PC-3 (cell line): ENCODE measurements at regions not wholly inside any gene's neighbourhood (a gene's known extent, or its start where the extent isn't known, plus 50 kb on each side); places are given as distances from the start of the nearest gene placed in this dataset.
A peak's percentile ranks its signal among the peaks of the same experiment; 100 is the strongest.

Experiments
- ATAC-seq: fragments of 200-7000 bp; cut with Tn5 transposase; 2 replicates; pipeline ENCODE4 v1.9.1; 2020; ENCODE audit warnings: mild to moderate bottlenecking, moderate library complexity
- BruUV-seq: library from RNA; stranded (reverse); fragments of 400-500 nt; replicated peaks from 2 replicates; lab custom pipeline; 2021; lab: Mats Ljungman, UMichigan
- CTCF ChIA-PET: fragments of 300-600 bp; sonication (Branson Sonifier 250); formaldehyde crosslinking; loops from one replicate; lab custom pipeline; 2022; ENCODE audit warnings: antibody characterized with exemption; lab: Charles Lee
- POLR2A ChIA-PET: fragments of 300-600 bp; sonication (Branson Sonifier 250); formaldehyde crosslinking; loops from one replicate; lab custom pipeline; 2022; ENCODE audit warnings: antibody characterized with exemption; ENCODE audit not compliant: unreplicated experiment; lab: Charles Lee
- DNase-seq: peaks from one replicate; pipeline ENCODE4 v3.0.0-alpha.2; 2015
- H2AFZ ChIP-seq: fragments of 300-600 bp; sonication (generic); 2 replicates; pipeline ENCODE4 v1.6.0; 2016; ENCODE audit warnings: antibody characterized with exemption, low read length
- H3F3A ChIP-seq: fragments of 300-600 bp; sonication (generic); one replicate; pipeline ENCODE4 v1.6.0; 2017; ENCODE audit warnings: antibody characterized with exemption, low read length, control low read depth, mild to moderate bottlenecking; ENCODE audit not compliant: unreplicated experiment
- H3K27ac ChIP-seq: fragments of 300-600 bp; sonication (generic); 2 replicates; pipeline ENCODE4 v1.5.1; 2016; ENCODE audit warnings: mild to moderate bottlenecking, low read length
- H3K27me3 ChIP-seq: fragments of 300-600 bp; sonication (generic); 2 replicates; pipeline ENCODE4 v1.6.1; 2016; ENCODE audit warnings: low read length, mixed read lengths
- H3K36me3 ChIP-seq: fragments of 300-600 bp; sonication (generic); 2 replicates; pipeline ENCODE4 v1.6.1; 2016; ENCODE audit warnings: low read depth, mixed run types, low read length, mixed read lengths
- H3K4me1 ChIP-seq: fragments of 300-600 bp; sonication (generic); 2 replicates; pipeline ENCODE4 v1.5.1; 2016; ENCODE audit warnings: low read length; ENCODE audit not compliant: insufficient read depth
- H3K4me2 ChIP-seq: fragments of 300-600 bp; sonication (generic); 2 replicates; pipeline ENCODE4 v1.6.0; 2016; ENCODE audit warnings: low read length
- H3K4me3 ChIP-seq: fragments of 300-600 bp; sonication (generic); 2 replicates; pipeline ENCODE4 v1.5.1; 2016; ENCODE audit warnings: mild to moderate bottlenecking, low read length, mixed read lengths
- H3K79me2 ChIP-seq: fragments of 300-600 bp; sonication (generic); 2 replicates; pipeline ENCODE4 v1.6.1; 2017; ENCODE audit warnings: low read length, mixed read lengths
- H3K9ac ChIP-seq: fragments of 300-600 bp; sonication (generic); 2 replicates; pipeline ENCODE4 v1.6.0; 2016; ENCODE audit warnings: mild to moderate bottlenecking, low read length
- H3K9me2 ChIP-seq: fragments of 300-600 bp; sonication (generic); replicated peaks from 2 replicates; pipeline ENCODE4 v1.6.1; 2016; ENCODE audit warnings: mixed run types, low read length, mixed read lengths
- H3K9me3 ChIP-seq: fragments of 300-600 bp; sonication (generic); 2 replicates; pipeline ENCODE4 v1.6.1; 2016; ENCODE audit warnings: low read length, mixed read lengths
- H4K20me1 ChIP-seq: fragments of 300-600 bp; sonication (generic); 2 replicates; pipeline ENCODE4 v1.6.1; 2016; ENCODE audit warnings: low read length, mixed read lengths
- CTCF ChIP-seq: fragments of 300-600 bp; sonication (generic); conservative IDR thresholded peaks from 2 replicates; pipeline ENCODE4 v1.5.1; 2017; ENCODE audit warnings: antibody characterized with exemption, low read depth, mild to moderate bottlenecking, low read length
- EZH2 ChIP-seq: fragments of 300-600 bp; sonication (generic); IDR thresholded peaks from one replicate; pipeline ENCODE4 v1.6.1; 2017; ENCODE audit warnings: antibody characterized with exemption, mild to moderate bottlenecking, low read length; ENCODE audit not compliant: unreplicated experiment
- EZH2phosphoT487 ChIP-seq: fragments of 300-600 bp; sonication (generic); IDR thresholded peaks from 2 replicates; pipeline ENCODE4 v1.6.1; 2018; ENCODE audit warnings: mild to moderate bottlenecking, antibody characterized with exemption, low read length, borderline replicate concordance
- intact Hi-C: fragments of 100-400 bp; cut with micrococcal nuclease; formaldehyde crosslinking; loops from 2 replicates; pipeline ENCODE4 v1.9.0; 2023

- H3K36me3 ChIP-seq, result no peaks in the 10 kb centered on the region
- no peak overlapping the region for H2AFZ ChIP-seq
- no peak overlapping the region for H3K4me2 ChIP-seq
- H3K79me2 ChIP-seq, result no peaks in the 10 kb centered on the region
- ATAC-seq, result no peak
- no peak overlapping the region for H3K27ac ChIP-seq
- intact Hi-C loops, result no loop called here
- H3K9ac ChIP-seq, result no peak overlapping the region
- POLR2A ChIA-PET, result no interaction called here
- H3K4me1 ChIP-seq, result no peaks in the 10 kb centered on the region
- no peak overlapping the region for H3K4me3 ChIP-seq
- H3K9me2 ChIP-seq, result no peaks in the 10 kb centered on the region
- no peaks in the 10 kb centered on the region for H4K20me1 ChIP-seq
- DNase-seq, result no peak
- no peaks in the 10 kb centered on the region for H3K9me3 ChIP-seq
- TF ChIP-seq EZH2 (no peak), EZH2phosphoT487 (no peak)
- CTCF ChIA-PET, result no interaction called here
- no peaks in the 10 kb centered on the region for H3K27me3 ChIP-seq
- no TSS peak for BruUV-seq
- H3F3A ChIP-seq, result no peaks in the 10 kb centered on the region
Observed at GRCh38 chr18:47602273-47602897, 328.1 kb downstream of the SMAD2 start.

GRCh38 chr18:47601581-47602272 is 328.7 kb downstream of the SMAD2 start:
- Histone ChIP-seq H3K36me3 (no peaks in the 10 kb centered on the region), H3F3A (no peaks in the 10 kb centered on the region), H3K9me2 (no peaks in the 10 kb centered on the region), H3K27me3 (no peaks in the 10 kb centered on the region), H3K4me1 (no peaks in the 10 kb centered on the region), H3K27ac (no peak overlapping the region), H3K9ac (no peak overlapping the region), H2AFZ (no peak overlapping the region), H3K4me2 (no peak overlapping the region), H3K9me3 (no peaks in the 10 kb centered on the region), H3K79me2 (no peaks in the 10 kb centered on the region), H3K4me3 (no peak overlapping the region), H4K20me1 (no peaks in the 10 kb centered on the region)
- CTCF ChIA-PET, result no interaction called here
- POLR2A ChIA-PET, result no interaction called here
- no peak for ATAC-seq
- intact Hi-C loops, result no loop called here
- no TSS peak for BruUV-seq
- DNase-seq, result no peak
- TF ChIP-seq EZH2phosphoT487, result no peak
- TF ChIP-seq EZH2, result no peak
- TF ChIP-seq CTCF, result no peak

- H3K79me2 ChIP-seq, result no peaks in the 10 kb centered on the region
- H2AFZ ChIP-seq, result no peak overlapping the region
- H3K4me1 ChIP-seq, result no peaks in the 10 kb centered on the region
- no peaks in the 10 kb centered on the region for H3K36me3 ChIP-seq
- CTCF ChIA-PET, result no interaction called here
- no peaks in the 10 kb centered on the region for H3F3A ChIP-seq
- BruUV-seq, result no TSS peak
- no peak overlapping the region for H3K4me3 ChIP-seq
- TF ChIP-seq EZH2, result no peak
- TF ChIP-seq CTCF, result peak; percentile 29
- TF ChIP-seq EZH2phosphoT487, result no peak
- no peaks in the 10 kb centered on the region for H4K20me1 ChIP-seq
- H3K27ac ChIP-seq, result no peak overlapping the region
- peaks cover 11% of the 10 kb centered on the region; the same call in 1 of the 2 replicates for H3K27me3 ChIP-seq
- H3K9ac ChIP-seq, result no peak overlapping the region
- H3K4me2 ChIP-seq, result no peak overlapping the region
- POLR2A ChIA-PET, result no interaction called here
- DNase-seq (peak; percentile 9), ATAC-seq (no peak)
- no peaks in the 10 kb centered on the region for H3K9me3 ChIP-seq
- intact Hi-C loops, result no loop called here
- H3K9me2 ChIP-seq, result no peaks in the 10 kb centered on the region
Observed at GRCh38 chr18:47595831-47596501, 334.5 kb downstream of the SMAD2 start.
